Mesendoderm (in vitro differentiated cells): ENCODE measurements at regions not wholly inside any gene's neighbourhood (a gene's known extent, or its start where the extent isn't known, plus 50 kb on each side); places are given as distances from the start of the nearest gene placed in this dataset.
A peak's percentile ranks its signal among the peaks of the same experiment; 100 is the strongest.
"Not testable (repeated sequence)": the region's sequence is repeated elsewhere in the genome, so short reads cannot be mapped to it uniquely, and the experiment has no call there.

Experiments used
- DNase-seq: peaks from one replicate; pipeline ENCODE4 v3.0.0; 2013
- H2AK5ac ChIP-seq: 2 replicates; pipeline ENCODE4 v1.6.1; 2013; ENCODE audit warnings: low read length, inconsistent platforms
- H2BK120ac ChIP-seq: 2 replicates; pipeline ENCODE4 v1.6.1; 2013; ENCODE audit warnings: low read depth, mild to moderate bottlenecking, low read length, moderate library complexity, mixed read lengths
- H2BK15ac ChIP-seq: replicated peaks from 2 replicates; pipeline ENCODE4 v1.6.1; 2013; ENCODE audit warnings: low read depth, mild to moderate bottlenecking, moderate library complexity
- H2BK5ac ChIP-seq: 2 replicates; pipeline ENCODE4 v1.6.1; 2013; ENCODE audit warnings: low read length, inconsistent platforms
- H3K18ac ChIP-seq: 2 replicates; pipeline ENCODE4 v1.6.1; 2013; ENCODE audit warnings: mild to moderate bottlenecking, low read length, mixed read lengths
- H3K23ac ChIP-seq: one replicate; pipeline ENCODE4 v1.6.1; 2013; ENCODE audit warnings: low read length
- H3K27ac ChIP-seq: 2 replicates; pipeline ENCODE4 v1.5.1; 2013; ENCODE audit warnings: low read depth, mild to moderate bottlenecking, inconsistent platforms, low read length, moderate library complexity
- H3K27me3 ChIP-seq: 2 replicates; pipeline ENCODE4 v1.6.1; 2013; ENCODE audit warnings: low read length, control low read depth, mild to moderate bottlenecking, inconsistent platforms; ENCODE audit not compliant: insufficient read depth, poor library complexity
- H3K36me3 ChIP-seq: 2 replicates; pipeline ENCODE4 v1.6.1; 2013; ENCODE audit warnings: low read length, inconsistent platforms; ENCODE audit not compliant: control insufficient read depth, insufficient read depth
- H3K4ac ChIP-seq: one replicate; pipeline ENCODE4 v1.6.1; 2013; ENCODE audit warnings: low read depth, mild to moderate bottlenecking, low read length, moderate library complexity
- H3K4me1 ChIP-seq: 2 replicates; pipeline ENCODE4 v1.6.1; 2013; ENCODE audit warnings: low read depth, low read length, inconsistent platforms; ENCODE audit not compliant: control insufficient read depth
- H3K4me2 ChIP-seq: 2 replicates; pipeline ENCODE4 v1.6.1; 2013; ENCODE audit warnings: low read length
- H3K4me3 ChIP-seq: 2 replicates; pipeline ENCODE4 v1.5.1; 2013; ENCODE audit warnings: mild to moderate bottlenecking, low read length
- H3K56ac ChIP-seq: one replicate; pipeline ENCODE4 v1.6.1; 2013; ENCODE audit warnings: low read length
- H3K79me1 ChIP-seq: 2 replicates; pipeline ENCODE4 v1.6.1; 2013; ENCODE audit warnings: low read length, inconsistent platforms
- H3K79me2 ChIP-seq: 2 replicates; pipeline ENCODE4 v1.6.1; 2013; ENCODE audit warnings: mild to moderate bottlenecking, low read length; ENCODE audit not compliant: control insufficient read depth, insufficient read depth
- H3K9ac ChIP-seq: 2 replicates; pipeline ENCODE4 v1.6.1; 2013; ENCODE audit warnings: low read length, inconsistent platforms
- H4K5ac ChIP-seq: one replicate; pipeline ENCODE4 v1.6.1; 2013; ENCODE audit warnings: low read length
- H4K8ac ChIP-seq: one replicate; pipeline ENCODE4 v1.6.1; 2013; ENCODE audit warnings: low read depth, mild to moderate bottlenecking, control low read depth, low read length, moderate library complexity
- WGBS: extraction: QIAGEN DNeasy Blood & Tissue Kit; methylation state at CpG from one replicate; pipeline ENCODE4 v1.1.7; 2013; ENCODE audit warnings: low lambda C conversion rate, missing lambda C conversion rate; ENCODE audit not compliant: insufficient coverage; ENCODE audit errors: extremely low coverage; 5-methylcytosine and 5-hydroxymethylcytosine counted together

- no peak overlapping the region for H3K4me2 ChIP-seq
- no peaks in the 10 kb centered on the region for H3K36me3 ChIP-seq
- H4K8ac ChIP-seq, result no peak overlapping the region
- H3K4me3 ChIP-seq, result no peak overlapping the region
- H2BK5ac ChIP-seq, result no peak overlapping the region
- no peak overlapping the region for H2BK120ac ChIP-seq
- no peak overlapping the region for H3K27ac ChIP-seq
- DNase-seq, result no peak
- H4K5ac ChIP-seq, result no peak overlapping the region
- H3K23ac ChIP-seq, result no peak overlapping the region
- H3K79me1 ChIP-seq, result no peaks in the 10 kb centered on the region
- no peak overlapping the region for H3K56ac ChIP-seq
- H2BK15ac ChIP-seq, result no peak overlapping the region
- H3K79me2 ChIP-seq, result no peaks in the 10 kb centered on the region
- H3K9ac ChIP-seq, result no peak overlapping the region
- no peaks in the 10 kb centered on the region for H3K27me3 ChIP-seq
- H3K4ac ChIP-seq, result no peak overlapping the region
- WGBS, result no CpG with 5 or more reads among the region's 2 CpGs
- H3K4me1 ChIP-seq, result peaks cover 4% of the 10 kb centered on the region
- no peak overlapping the region for H3K18ac ChIP-seq
- no peak overlapping the region for H2AK5ac ChIP-seq
Measured at GRCh38 chr5:67771221-67771620, 444.3 kb upstream of the PIK3R1 start.

- WGBS, result no CpG with 5 or more reads among the region's 5 CpGs
- no peak overlapping the region for H3K4me2 ChIP-seq
- no peak overlapping the region for H2BK5ac ChIP-seq
- H3K36me3 ChIP-seq, result no peaks in the 10 kb centered on the region
- H3K27ac ChIP-seq, result no peak overlapping the region
- H3K79me1 ChIP-seq, result no peaks in the 10 kb centered on the region
- no peak overlapping the region for H3K56ac ChIP-seq
- no peak overlapping the region for H2BK15ac ChIP-seq
- H4K5ac ChIP-seq, result no peak overlapping the region
- peak; percentile 49 for DNase-seq
- H4K8ac ChIP-seq, result no peak overlapping the region
- no peak overlapping the region for H3K4me3 ChIP-seq
- H3K18ac ChIP-seq, result peak overlapping the region; percentile 73
- H3K23ac ChIP-seq, result no peak overlapping the region
- no peak overlapping the region for H2AK5ac ChIP-seq
- no peaks in the 10 kb centered on the region for H3K79me2 ChIP-seq
- H3K27me3 ChIP-seq, result no peaks in the 10 kb centered on the region
- no peak overlapping the region for H2BK120ac ChIP-seq
- no peak overlapping the region for H3K9ac ChIP-seq
- peaks cover 4% of the 10 kb centered on the region for H3K4me1 ChIP-seq
- H3K4ac ChIP-seq, result no peak overlapping the region
Measured at GRCh38 chr5:67770431-67771025, 445.0 kb upstream of the PIK3R1 start.

DNA sequence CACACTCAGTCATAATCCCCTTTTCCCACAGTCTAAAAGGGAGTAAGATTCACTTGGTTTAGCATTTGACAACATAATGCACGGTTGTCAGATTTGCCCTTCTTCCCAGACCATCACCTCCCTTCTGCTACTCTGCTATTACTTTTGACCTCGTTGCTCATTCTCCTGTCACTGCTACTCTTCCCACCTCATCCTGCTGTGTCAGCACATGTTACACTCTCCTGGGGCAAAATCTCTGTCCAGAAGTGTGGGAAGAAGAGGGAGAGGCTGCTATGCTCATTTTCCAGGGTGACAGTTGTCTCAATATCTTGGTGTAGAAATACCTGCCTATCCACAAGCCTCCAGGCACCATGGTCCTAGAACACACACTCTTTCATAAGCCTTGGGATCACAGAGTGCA lies 449.9 kb upstream of the PIK3R1 start:
- no peak overlapping the region for H2BK5ac ChIP-seq
- DNase-seq, result no peak
- H4K8ac ChIP-seq, result no peak overlapping the region
- H2BK15ac ChIP-seq, result no peak overlapping the region
- no peak overlapping the region for H3K18ac ChIP-seq
- H2AK5ac ChIP-seq, result no peak overlapping the region
- H3K27me3 ChIP-seq, result no peaks in the 10 kb centered on the region
- no peak overlapping the region for H3K56ac ChIP-seq
- no CpG with 5 or more reads among the region's 2 CpGs for WGBS
- H3K4me1 ChIP-seq, result peaks cover 2% of the 10 kb centered on the region
- no peak overlapping the region for H3K9ac ChIP-seq
- no peak overlapping the region for H3K4ac ChIP-seq
- no peak overlapping the region for H3K23ac ChIP-seq
- no peak overlapping the region for H4K5ac ChIP-seq
- H2BK120ac ChIP-seq, result no peak overlapping the region
- H3K4me3 ChIP-seq, result no peak overlapping the region
- H3K79me1 ChIP-seq, result no peaks in the 10 kb centered on the region
- H3K4me2 ChIP-seq, result no peak overlapping the region
- H3K79me2 ChIP-seq, result no peaks in the 10 kb centered on the region
- H3K36me3 ChIP-seq, result no peaks in the 10 kb centered on the region
- no peak overlapping the region for H3K27ac ChIP-seq

- no CpG with 5 or more reads among the region's 10 CpGs for WGBS
- H3K9ac ChIP-seq, H3K79me1 ChIP-seq, H3K36me3 ChIP-seq, H3K27ac ChIP-seq, H3K4me2 ChIP-seq, H3K23ac ChIP-seq, H2AK5ac ChIP-seq, DNase-seq, H4K8ac ChIP-seq, H4K5ac ChIP-seq, H3K79me2 ChIP-seq, H3K4ac ChIP-seq, H2BK15ac ChIP-seq, H3K4me3 ChIP-seq, H2BK5ac ChIP-seq, H3K56ac ChIP-seq, H3K18ac ChIP-seq, H3K4me1 ChIP-seq, H3K27me3 ChIP-seq, H2BK120ac ChIP-seq: not testable (repeated sequence)
Measured at GRCh38 chr5:67757771-67758170, 457.8 kb upstream of the PIK3R1 start.

GRCh38 chr5:67752357-67752708 lies 463.2 kb upstream of the PIK3R1 start:
- Histone ChIP-seq H3K4ac (no peak overlapping the region), H3K56ac (no peak overlapping the region), H2BK15ac (no peak overlapping the region), H3K36me3 (no peaks in the 10 kb centered on the region), H4K8ac (no peak overlapping the region), H3K23ac (no peak overlapping the region), H2BK5ac (no peak overlapping the region), H2AK5ac (no peak overlapping the region), H3K79me2 (no peaks in the 10 kb centered on the region), H4K5ac (no peak overlapping the region), H3K4me1 (no peaks in the 10 kb centered on the region), H3K4me3 (no peak overlapping the region), H3K79me1 (no peaks in the 10 kb centered on the region), H2BK120ac (no peak overlapping the region), H3K18ac (no peak overlapping the region), H3K27ac (no peak overlapping the region), H3K4me2 (no peak overlapping the region), H3K27me3 (no peaks in the 10 kb centered on the region), H3K9ac (no peak overlapping the region)
- DNase-seq, result no peak
- WGBS, result no CpG with 5 or more reads among the region's 2 CpGs

DNA sequence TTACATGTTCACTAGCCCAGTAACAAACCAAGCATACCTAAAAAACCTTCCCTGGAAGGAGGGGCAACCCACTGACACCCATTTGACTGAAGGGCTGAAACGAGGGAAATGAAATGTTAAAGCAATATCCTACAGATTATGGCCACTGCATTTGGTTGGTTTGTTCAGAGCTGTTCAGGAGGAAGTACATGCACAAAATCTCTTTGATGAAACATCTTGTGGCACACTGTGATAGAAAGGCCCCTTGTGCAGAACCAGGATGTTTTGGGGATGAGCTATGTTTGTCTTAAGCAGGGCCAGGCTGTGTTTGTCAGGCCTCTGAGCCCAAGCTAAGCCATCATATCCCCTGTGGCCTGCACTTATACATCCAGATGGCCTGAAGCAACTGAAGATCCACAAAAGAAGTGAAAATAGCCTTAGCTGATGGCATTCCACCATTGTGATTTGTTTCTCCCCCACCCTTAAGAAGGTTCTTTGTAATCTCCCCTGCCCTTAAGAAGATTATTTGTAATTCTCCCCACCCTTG lies 467.3 kb upstream of the PIK3R1 start:
- no peak for DNase-seq
- no peak overlapping the region for H3K4me2 ChIP-seq
- no peak overlapping the region for H3K27ac ChIP-seq
- H2BK15ac ChIP-seq, result no peak overlapping the region
- H3K9ac ChIP-seq, result no peak overlapping the region
- no CpG with 5 or more reads among the region's 1 CpG for WGBS
- no peak overlapping the region for H3K4ac ChIP-seq
- H3K79me1 ChIP-seq, result no peaks in the 10 kb centered on the region
- H2AK5ac ChIP-seq, result no peak overlapping the region
- H4K5ac ChIP-seq, result no peak overlapping the region
- no peak overlapping the region for H3K56ac ChIP-seq
- H3K4me1 ChIP-seq, result no peaks in the 10 kb centered on the region
- H3K27me3 ChIP-seq, result no peaks in the 10 kb centered on the region
- no peak overlapping the region for H2BK5ac ChIP-seq
- H3K36me3 ChIP-seq, result no peaks in the 10 kb centered on the region
- no peak overlapping the region for H3K18ac ChIP-seq
- H3K79me2 ChIP-seq, result no peaks in the 10 kb centered on the region
- H4K8ac ChIP-seq, result no peak overlapping the region
- no peak overlapping the region for H3K4me3 ChIP-seq
- H3K23ac ChIP-seq, result no peak overlapping the region
- H2BK120ac ChIP-seq, result no peak overlapping the region
